Vagina (tissue), 2 donors: ENCODE measurements at regions not wholly inside any gene's neighbourhood (a gene's known extent, or its start where the extent isn't known, plus 50 kb on each side); places are given as distances from the start of the nearest gene placed in this dataset.

Experiments used
- POLR2A ChIP-seq, 2 donors: fragments of 450-650 bp; IDR thresholded peaks; one replicate each; pipeline ENCODE4 v1.6.1; 2017; ENCODE audit warnings: antibody characterized with exemption in 2 of 2, mild to moderate bottlenecking in 2 of 2, moderate library complexity in 2 of 2
- POLR2AphosphoS5 ChIP-seq, 2 donors: sonication (generic); formaldehyde crosslinking; IDR thresholded peaks; one replicate each; pipeline ENCODE4 v1.9.0; 2017; ENCODE audit warnings: antibody characterized with exemption in 2 of 2, mild to moderate bottlenecking in 2 of 2, low read depth in 1 of 2; ENCODE audit not compliant: insufficient read depth in 1 of 2
- TF ChIP-seq, protein P1 (sequence below), 3 experiments: fragments of 450-650 bp in 2 of 3; fragments of 200-600 bp in 1 of 3; sonication (generic) in 1 of 3; IDR thresholded peaks; one replicate each; pipeline ENCODE4 v1.5.1; 2017 to 2019; ENCODE audit warnings: antibody characterized with exemption in 3 of 3, mild to moderate bottlenecking in 2 of 3, moderate library complexity in 2 of 3

DNA sequence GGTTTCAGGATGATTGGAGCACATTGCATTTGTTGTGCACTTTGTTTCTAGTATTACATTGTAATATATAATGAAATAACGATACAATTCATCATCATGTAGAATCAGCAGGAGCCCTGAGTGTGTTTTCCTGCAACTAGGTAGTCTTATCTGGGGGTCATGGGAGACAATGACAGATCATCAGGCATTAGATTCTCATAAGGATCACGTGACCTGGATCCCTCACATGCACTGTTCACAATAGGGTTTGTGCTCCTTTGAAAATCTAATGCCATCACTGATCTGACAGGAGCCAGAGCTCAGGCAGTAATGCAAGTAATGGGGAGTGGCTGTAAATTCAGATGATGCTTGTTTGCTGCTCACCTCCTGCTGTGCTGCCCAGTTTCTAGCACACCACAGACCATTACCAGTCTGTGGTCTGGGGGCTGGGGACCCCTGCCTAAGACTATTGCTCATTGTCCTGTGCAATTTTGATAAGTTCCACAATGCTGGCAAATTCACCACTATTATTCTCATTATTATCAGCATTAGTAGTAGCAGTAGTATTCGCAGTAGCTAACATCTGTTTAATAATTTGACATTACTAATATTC is 428.7 kb upstream of the TNP1 start:
- TF ChIP-seq, protein P1, sequence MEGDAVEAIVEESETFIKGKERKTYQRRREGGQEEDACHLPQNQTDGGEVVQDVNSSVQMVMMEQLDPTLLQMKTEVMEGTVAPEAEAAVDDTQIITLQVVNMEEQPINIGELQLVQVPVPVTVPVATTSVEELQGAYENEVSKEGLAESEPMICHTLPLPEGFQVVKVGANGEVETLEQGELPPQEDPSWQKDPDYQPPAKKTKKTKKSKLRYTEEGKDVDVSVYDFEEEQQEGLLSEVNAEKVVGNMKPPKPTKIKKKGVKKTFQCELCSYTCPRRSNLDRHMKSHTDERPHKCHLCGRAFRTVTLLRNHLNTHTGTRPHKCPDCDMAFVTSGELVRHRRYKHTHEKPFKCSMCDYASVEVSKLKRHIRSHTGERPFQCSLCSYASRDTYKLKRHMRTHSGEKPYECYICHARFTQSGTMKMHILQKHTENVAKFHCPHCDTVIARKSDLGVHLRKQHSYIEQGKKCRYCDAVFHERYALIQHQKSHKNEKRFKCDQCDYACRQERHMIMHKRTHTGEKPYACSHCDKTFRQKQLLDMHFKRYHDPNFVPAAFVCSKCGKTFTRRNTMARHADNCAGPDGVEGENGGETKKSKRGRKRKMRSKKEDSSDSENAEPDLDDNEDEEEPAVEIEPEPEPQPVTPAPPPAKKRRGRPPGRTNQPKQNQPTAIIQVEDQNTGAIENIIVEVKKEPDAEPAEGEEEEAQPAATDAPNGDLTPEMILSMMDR (IDR thresholded peaks at IDR 0.05): no peak
- no peak for TF ChIP-seq POLR2AphosphoS5 (IDR thresholded peaks at IDR 0.05; ENCODE audit: insufficient read depth in 1 of 2, low read depth in 1 of 2)
- TF ChIP-seq POLR2A (IDR thresholded peaks at IDR 0.05): no peak
